GM18858 (cell line): ENCODE measurements at regions not wholly inside any gene's neighbourhood (a gene's known extent, or its start where the extent isn't known, plus 50 kb on each side); places are given as distances from the start of the nearest gene placed in this dataset.

Source experiments
- ATAC-seq: cut with Tn5 transposase; IDR thresholded peaks from one replicate; pipeline ENCODE4 v1.9.1; 2021; ENCODE audit not compliant: unreplicated experiment

DNA sequence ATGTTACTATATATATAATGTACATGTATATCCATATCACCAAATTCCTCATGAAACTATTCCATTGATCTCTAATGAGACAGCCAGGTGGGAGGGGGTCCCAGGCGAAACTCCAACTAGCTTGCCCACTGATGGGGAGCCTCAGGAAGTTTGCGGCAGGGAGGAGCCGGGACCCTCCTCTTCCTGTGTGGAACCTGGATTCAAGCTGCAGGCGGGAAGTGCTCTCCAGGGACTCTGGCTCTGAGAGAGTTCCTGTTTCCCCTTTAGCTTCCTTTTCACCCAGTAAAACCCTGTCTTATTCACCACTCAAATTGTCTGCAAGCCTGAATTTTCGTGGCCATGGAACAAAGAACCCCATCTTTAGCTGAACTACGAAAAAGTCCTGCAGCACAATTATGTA is 152.2 kb downstream of the OPN5 start:
- no peak for ATAC-seq

DNA sequence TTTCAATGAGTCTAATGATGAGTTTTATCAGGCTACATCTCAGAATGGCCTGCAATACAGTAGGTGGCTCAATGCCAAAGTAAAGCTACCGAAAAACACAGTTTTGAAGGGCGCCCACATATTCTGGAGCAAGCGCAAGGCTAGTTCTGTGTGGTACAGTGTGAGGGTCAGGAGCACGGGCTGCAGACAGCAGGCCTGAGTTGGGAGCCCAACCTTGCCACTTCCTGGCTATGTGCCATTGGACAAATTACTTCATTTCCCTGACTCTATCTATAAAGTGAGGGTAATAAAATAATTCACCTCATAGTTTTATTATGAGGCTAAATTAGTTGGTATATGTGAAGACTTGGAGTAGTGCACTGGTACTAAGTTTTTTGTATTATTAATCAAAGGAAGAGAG is 150.7 kb downstream of the OPN5 start:
- ATAC-seq: no peak

GRCh38 chr6:47924001-47924400 is 142.2 kb downstream of the OPN5 start:
- no peak for ATAC-seq

- no peak for ATAC-seq
Observed at GRCh38 chr6:47922391-47922790, 140.6 kb downstream of the OPN5 start.

DNA sequence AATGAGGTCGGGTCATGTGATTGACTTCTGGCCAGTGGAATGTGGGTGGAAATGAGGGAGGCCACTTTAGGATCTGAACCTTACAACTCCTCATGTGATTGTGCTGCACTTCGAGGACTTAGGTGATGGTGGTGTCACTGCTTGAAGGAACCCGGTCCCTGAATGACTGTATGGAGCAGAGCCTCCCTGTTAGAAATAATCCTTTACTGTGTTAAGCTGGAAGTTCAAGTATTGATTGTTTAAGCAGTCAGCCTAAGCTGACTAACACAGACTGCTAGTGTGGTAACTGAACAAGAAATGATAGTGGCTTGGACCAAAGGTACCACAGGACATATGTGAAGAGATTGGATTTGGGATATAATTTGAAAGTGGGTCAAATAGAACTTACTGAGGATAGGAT is 138.0 kb downstream of the OPN5 start:
- no peak for ATAC-seq

- ATAC-seq: no peak
Observed at GRCh38 chr6:47917811-47918210, 136.0 kb downstream of the OPN5 start.

GRCh38 chr6:47917202-47917601 is 135.4 kb downstream of the OPN5 start:
- ATAC-seq: no peak

DNA sequence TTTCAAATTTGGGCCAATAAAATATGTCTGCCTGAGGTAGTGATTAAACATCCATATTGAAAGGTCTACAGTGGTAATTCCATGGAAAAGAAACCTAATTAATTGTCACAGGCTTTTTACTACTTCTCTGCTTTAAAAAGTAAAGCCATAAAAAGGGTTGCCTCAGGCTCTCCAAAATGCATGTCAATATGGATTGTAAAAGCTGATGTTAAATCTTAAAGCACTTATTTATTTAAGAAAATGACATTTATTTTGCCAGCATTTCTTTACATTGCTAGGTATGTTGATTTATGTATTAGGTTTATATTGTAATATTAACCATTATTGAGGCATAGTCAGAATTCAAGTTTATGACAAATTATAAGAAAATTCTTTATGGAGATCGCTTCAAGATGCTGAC is 133.2 kb downstream of the OPN5 start:
- ATAC-seq: no peak

DNA sequence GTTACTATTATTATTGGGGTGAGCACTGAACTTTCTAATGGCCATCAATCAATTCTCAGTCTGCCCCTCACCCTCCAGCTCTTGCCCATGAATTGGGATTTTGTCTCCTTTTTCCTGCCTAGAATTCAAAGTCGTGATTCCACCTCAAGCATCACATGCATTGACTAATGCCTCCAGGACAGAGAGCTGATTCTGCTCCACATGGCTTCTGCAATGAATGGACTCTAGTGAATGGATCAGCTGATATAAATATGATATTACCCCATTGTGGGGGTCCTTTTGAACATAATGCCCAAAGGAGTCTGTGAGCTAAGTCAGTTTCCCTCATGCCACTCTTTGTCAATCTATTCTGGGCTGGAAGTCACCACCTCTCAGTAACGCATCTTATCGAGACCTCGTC is 126.4 kb downstream of the OPN5 start:
- ATAC-seq: no peak

DNA sequence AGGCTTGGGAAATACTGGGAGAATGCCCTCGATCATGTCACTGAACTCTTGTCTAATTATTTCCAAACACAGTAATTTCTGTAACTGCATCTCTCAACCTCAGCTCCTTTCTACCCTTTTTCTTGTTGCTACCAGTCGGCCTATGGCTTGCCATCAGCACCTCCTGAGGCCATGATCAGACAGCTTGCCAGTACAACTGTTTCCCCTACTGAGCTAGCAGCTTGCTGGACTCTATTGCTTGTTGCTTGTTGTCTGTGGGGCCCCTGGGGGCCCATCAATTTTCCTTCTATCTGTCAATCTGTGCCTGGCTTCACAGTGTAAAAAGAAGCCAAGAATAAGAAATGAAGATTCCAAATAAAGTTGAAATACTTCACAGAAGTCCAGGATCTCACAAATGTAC is 123.9 kb downstream of the OPN5 start:
- no peak for ATAC-seq

DNA sequence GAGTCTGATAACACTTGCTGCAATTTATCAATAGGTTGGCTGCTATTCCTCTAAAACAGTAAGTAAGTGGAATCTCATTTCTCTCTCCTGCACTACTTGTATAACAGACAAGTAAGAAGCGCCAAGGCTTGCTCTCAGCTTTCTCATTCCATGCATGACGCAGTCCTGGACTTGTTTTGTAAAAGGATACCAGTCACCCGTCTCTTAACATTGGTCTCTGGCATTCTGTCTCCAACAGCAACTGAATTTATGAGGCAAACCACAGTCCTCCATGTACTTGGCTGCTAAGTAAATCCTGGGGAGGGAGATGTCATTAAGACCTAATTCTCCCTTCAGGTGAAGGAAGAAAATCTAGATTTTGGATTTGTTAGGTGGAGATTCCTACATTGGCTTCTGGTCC is 115.4 kb downstream of the OPN5 start:
- ATAC-seq: no peak

- no peak for ATAC-seq
Observed at GRCh38 chr6:47890326-47890875, 108.6 kb downstream of the OPN5 start.

DNA sequence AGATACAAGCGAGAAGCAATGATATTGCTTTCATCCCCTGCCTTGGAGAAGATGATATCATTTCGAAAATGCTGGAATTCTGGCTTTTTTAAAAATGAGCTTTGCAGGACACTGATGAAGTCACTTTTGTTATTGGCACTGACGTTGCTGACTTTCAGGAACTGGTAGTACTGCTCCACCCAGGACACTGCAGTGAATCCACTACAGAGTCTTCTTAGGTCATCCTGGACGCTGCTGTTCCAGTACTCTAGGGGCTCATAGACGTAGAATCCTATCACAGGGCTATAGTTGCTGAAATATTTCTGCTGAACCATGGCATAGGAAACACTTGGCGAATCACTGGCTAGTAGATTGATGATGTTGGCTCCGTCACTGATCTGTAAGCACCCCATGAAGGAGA is 97.2 kb downstream of the OPN5 start:
- ATAC-seq: no peak
